ENCODE measurements at regions not wholly inside any gene's neighbourhood (a gene's known extent, or its start where the extent isn't known, plus 50 kb on each side); places are given as distances from the start of the nearest gene placed in this dataset.

DNA sequence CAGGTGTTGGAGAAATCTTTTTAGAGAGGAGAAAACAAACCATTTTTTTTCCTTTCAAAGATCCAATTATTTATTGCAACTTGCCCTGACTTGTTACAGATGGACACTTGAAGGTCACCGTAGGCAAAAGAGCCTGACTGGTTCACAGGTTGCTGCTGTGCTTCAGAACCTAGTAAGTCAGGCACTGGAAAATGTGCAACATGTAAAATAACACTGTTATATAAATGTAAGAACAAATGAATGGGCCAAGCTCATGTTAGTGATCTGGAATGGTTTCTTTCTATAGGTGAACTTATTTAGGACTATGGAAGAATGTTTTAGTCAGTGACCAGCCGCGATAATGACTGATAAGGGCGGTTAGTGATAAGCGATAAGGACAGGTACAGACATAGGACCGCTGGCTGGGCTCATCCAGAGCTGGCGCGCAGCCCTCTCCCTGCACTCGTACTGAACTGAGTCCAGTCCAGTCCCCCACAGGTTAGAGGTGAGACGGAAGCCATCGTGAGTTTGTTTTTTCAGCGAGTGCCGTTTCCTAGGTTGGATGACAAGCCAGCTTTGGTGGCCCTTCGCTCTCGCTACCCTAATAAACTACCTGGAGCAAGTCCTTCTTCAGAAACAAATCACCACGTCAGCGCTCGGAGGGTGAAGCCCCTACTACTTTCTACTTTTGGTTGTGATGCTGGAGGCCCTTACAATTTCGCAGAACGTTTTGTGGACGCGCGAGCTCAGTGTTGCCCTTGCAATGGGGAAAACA lies 94.4 kb upstream of the PRDM1 start:
- DNase-seq (ENCODE audit: low spot score), result peak; percentile 29

DNA sequence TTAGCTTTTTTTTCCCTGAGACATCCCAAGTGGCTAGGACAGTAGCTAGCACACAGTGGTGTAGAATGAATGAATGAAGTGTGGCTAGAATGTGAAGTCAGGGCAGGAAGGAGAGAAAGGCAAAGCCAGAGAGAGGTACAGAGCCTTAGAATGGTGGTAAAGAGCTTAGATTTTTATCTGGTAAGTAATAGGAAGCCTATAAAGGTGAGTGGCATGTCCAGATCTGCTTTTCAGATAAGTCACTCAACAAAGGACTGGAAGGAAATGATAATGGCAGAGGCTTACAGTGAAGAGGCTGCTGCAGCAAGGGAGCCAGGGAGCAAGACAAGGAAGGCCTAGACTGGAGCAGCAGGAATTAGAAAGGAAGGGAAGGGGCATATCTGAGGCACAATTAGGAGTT lies 96.0 kb upstream of the PRDM1 start:
- no peak for DNase-seq (ENCODE audit: low spot score)

DNA sequence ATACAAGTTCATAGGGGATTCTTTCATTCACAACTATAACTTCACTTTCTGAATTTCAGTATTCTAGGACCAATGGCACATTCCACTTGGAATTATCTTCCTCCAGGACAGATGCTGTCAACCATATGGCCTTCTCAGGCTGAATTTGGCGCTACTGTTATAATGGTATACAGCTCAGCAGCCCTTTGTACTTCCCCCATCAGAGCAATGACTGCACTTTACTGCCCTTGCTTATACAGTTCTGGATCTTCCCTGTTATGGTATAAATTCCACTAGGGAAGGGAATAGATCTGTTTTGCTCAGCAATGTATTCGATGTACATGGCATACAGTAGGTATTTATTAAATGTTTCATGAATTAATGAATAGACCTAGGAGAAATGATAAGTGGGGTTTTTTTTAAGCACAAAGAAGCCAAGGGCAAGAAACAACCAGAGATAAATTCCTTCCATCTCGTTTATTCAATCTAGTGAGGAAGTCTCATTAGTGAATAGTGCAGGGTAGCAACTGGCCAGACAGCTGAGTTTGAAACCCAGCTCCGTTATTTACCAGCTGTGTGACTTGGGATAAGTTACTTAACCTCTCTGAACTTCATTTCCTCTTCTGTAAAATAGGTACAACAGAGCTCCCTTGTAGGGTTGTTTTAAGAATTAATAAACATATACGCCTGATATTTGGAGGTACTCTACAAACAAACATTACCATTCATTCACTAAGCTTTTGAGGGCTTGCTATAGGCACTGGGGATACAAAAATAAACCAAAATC lies 97.1 kb upstream of the PRDM1 start:
- DNase-seq (ENCODE audit: low spot score), result no peak

DNA sequence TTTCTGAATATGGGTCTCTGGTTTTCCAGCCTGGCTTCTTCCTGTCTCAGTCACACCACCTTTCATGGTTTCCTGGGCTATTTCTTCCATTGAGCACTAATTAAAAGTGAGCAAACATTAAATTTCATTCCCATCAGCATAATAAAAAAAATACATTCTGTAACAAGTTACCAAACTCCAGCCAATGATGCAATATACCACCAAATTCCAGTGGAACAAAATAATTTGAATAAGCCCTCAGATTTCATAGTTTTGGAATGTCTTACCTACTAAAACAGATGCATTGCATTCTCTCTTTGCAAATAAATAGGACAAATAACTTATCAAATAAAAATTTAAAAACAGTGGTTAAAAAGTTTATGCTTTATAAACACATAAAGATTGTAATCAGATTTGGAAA lies 97.8 kb upstream of the PRDM1 start:
- DNase-seq (ENCODE audit: low spot score), result no peak

DNA sequence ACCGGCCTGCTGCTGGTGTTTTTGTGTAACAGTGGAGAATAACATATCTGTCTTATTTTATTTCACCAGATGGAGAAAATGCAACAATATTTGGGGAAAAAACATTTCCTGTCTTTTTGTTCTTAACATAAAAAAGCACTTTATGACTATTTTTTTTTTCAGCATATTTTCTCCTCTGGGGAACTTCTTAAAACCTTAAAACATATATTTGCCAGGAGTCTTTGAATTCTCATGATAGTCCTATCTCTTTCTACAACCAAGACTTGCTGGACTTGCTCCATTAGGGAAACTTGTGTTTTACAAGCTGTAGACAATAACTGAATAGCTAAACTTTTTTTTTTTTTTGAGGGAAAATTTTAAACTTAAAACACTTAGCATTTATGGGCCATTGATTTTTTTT lies 98.6 kb upstream of the PRDM1 start:
- DNase-seq (ENCODE audit: low spot score), result no peak

DNA sequence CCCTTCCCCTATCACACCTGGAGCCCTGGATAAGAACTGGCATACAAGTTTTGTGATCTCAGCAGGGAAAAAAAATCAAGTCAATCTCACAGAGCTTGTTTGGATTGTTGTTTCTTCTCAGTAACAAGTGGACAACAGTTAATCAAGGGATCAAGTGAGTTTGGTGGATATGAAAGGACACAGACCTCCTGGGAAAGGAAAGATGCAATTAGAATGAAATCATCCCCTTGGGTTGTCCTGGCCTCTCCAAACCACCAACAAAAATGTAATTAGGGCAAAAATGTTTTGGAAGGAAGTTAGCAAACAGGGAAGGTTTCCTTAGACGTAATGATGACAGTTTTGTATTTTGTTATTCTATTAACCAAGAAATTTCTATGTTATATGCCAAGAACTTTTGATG lies 99.1 kb upstream of the PRDM1 start:
- no peak for DNase-seq (ENCODE audit: low spot score)

DNA sequence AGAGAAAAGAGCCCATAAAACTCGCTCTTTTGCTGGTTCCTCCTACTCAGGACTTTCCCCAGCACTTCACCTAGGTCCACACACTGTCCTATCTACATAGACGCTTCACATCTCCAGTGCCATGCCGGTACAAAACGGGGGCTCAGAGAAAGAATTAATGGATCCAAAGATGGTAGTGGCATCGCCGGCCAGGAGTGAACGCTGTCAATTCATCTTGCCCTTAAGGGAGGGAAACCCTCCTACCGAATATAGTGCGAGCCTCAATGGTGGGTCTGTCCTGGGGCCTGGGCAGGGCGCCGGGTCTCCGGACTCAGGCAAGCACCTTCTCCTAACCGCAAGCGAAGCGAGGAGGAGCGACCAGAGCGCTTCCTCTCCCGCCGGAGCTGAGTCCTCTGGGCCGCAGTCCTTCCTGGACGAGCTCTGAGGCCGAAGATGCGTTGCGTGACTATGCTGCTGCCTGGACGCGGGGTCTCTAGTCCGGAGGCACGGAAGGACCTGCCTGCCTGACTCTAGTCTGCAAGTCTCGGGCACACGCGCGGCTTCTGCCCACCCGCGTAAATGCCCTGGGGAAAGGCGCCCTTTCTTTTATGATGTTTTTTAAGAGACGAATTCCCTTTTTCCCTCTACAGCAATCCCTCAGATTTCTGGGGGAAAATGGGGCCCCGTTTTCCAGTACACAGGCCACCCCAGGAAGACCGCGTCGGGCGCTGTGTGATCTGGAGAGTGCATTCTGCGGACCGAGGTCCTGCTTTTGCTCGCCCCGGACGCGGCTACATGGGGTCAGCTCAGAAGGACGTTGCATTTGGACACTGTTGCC lies 100.1 kb upstream of the PRDM1 start:
- DNase-seq (ENCODE audit: low spot score), result no peak

DNA sequence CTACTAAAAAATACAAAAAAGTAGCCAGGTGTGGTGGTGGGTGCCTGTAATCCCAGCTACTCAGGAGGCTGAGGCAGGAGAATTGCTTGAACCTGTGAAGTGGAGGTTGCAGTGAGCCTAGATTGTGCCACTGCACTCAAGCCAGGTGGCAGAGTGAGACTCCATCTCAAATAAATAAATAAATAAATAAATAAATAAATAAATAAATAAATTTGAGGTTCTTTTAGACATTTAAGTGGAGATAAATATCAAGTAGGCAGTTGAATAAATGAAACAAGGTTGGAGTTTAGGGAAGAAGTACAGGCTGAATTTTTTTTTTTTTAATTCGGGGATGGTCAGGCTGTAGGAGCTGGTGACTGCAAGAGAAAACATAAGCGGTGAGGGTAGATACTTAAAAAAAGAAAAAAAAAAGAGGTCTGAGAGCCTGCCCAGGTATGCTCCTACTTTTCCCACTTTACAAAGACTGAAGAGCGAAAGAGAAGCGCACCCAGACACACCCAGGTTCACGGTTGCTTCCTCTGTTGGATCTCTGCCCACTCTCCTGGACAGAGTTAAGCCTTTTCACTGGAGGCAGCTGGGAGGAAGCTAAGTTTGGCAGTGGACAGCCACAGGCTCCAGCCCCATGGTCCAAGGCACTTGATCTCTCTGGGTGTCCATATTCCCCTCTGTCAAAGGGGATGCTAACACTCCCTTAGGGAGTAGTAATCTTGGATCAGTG lies 100.9 kb upstream of the PRDM1 start:
- DNase-seq (ENCODE audit: low spot score), result no peak

DNA sequence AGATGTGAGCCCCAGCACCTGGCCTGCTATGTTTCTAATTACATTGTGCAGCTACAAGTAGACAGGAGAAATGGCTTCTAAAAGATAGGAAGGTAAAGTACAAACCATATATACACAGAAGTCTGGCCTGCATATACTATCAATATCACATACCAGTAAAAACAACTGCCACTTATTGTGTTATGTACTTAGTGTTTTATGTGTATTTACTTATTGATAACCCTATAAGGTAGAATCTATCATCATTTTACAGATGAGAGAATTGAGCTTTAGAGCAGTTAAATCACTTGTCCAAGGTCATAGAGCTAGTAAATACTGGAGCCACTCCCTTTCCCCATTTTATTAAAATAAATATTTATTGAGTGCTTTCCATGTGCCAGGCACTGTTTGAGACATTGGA lies 102.4 kb upstream of the PRDM1 start:
- no peak for DNase-seq (ENCODE audit: low spot score)

DNA sequence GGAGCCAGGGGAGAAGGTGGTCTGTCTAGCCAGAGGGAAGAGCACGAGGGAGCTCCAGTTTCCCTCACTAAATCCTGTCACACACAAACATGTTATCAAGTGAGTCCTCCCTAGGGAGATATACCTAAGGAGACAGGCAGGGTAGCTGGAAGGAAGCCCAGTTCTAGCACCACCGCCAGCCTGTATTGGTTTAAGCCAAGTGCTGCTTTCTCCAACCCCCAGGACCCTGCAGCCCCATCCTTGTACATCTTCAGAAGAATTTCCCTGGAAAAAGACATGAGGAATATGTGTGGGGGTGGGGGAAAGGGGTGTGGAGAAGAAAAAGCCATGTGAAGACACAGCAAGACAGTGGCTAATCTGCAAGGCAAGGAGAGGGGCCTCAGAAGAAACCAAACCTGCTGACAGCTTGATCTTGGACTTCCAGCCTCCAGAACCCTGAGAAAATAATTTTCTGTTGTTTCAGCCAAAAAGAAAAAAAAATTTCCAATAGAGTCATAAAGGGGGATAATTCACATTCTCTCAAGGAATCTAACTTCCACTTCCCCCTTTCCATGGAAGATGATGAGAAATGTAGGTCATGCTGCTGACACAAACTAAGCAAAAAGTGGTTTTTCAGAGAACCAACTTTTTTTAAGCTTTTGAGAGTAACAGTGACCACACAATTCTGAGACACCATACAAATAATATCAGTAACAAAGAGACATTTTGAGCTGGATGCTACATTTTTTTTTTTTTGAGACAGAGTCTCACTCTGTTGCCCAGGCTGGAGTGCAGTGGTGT lies 103.2 kb upstream of the PRDM1 start:
- DNase-seq (ENCODE audit: low spot score), result no peak

DNA sequence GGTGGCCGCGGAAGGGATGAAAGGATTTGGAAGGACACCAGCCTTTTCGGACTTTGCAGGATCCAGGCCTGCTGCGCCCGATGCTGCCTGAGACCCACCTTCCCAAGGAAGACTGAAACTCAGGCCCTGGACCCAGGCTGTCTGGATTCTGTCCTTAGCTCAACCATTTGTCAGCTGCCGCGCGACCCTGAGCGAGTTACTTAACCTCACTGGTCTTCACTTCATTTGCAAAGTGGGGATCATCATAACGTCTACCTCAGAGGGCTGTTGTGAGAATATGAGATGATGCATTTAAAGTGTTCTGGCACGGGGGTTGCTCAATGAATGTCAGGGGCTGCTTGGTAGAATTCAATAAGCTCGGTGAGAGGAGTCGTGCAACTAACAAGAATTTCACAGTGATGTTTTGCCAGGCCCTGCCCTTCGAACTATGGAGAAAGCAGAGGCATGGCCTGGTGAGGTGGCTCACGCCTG lies 104.2 kb upstream of the PRDM1 start:
- no peak for DNase-seq (ENCODE audit: low spot score)

DNA sequence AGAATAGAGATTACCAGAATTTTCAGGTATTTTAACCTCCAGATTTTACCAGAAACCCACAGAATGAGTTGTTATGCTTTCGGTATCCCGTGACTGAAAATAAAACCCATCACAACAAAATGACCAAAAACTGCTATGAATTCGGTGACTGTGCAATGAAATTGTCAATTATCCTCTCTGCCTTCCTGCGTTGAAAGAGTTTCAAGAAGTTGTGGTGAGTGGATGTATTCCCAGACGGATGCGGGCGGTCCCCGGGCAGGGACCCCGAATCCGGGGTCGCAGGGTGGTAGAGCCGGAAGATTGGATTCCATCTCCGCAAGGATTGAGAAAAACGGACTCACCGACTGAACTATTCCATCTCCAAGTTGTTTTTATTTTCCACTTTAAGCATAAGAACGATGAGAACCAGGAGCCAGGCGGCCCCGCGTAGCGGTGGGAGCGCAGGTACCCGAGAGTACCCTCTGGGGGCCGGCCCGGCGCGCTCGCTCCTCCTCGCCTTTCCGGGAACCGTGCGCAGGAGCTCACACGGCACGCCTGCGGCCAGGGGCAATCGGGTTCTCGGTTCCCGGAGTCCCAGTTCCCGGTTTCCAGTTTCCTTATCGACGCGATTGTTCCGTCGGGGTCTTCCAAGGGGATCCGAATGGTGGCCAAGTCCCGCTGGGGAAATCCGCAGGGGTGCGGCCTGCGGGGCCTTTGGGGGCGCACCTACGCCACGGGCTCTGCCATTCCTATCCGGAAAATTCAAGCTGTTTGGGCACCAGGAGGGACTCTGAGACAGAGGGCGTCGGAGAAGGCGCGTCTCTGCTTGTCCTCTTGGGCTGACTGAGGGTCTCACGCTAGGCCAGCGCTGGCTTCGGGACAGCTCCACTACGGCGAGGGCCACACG lies 104.9 kb upstream of the PRDM1 start:
- DNase-seq (ENCODE audit: low spot score), result no peak

DNA sequence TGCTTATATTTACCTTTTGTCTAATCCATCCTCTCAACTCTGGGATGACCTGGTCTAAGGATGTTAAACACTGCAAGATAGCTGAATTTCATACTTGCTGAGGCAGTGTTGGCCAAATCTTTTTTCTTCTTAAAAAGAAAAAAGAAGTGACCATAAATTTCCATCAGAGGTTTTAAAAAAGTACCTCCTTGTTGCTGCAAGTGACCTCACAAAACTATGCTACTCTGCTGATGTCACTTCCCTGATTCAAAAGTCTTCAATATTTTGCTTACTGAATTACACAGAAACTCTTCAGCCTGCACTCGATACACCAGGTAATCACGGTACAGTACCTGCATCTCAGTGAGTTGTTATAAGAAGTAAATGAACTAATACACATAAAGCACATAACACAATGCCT lies 107.2 kb upstream of the PRDM1 start:
- no peak for DNase-seq (ENCODE audit: low spot score)

DNA sequence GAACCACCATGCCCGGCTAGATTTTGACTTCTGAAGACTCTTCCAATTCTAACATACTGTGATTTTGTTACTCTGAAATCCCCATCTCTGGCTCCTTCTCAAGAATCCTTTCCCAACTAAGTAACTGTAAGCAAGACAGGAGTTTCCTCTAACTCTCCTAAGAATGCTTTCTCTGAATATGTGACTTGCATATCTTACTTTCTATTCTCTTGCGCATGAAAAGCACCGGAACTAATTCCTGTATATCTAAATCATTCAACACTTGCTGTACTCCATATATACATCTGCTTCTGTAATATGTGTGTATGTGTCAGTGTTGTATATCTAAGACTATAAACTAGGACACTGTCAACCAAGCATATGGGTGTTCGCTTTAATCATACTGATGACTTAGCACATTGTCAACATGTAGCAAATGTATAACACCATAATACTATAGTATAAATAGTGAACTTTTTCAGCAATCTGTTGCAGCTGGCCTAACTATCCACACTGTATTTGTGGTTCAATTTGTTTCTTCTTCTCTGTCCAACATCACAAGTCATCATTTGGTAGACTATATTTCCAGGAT lies 108.1 kb upstream of the PRDM1 start:
- no peak for DNase-seq (ENCODE audit: low spot score)

DNA sequence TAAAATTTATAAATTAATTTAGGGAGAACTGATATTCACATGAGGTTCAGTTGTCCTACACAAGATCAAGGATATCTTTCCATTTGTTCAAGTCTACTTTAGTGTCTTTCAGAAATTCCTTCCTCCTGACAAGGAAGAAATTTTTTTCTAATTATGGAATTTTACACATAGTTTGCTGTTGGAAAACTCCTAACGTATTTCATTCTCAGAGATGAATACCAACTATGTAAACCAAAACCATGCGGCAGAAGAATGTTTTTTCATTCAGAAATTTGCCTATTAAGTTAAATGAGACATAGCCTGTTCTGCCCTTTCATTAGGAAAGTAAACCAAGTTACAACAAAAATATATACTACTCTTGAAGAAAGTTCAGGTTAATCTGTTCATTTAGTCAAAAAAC lies 111.2 kb upstream of the PRDM1 start:
- DNase-seq (ENCODE audit: low spot score), result no peak

DNA sequence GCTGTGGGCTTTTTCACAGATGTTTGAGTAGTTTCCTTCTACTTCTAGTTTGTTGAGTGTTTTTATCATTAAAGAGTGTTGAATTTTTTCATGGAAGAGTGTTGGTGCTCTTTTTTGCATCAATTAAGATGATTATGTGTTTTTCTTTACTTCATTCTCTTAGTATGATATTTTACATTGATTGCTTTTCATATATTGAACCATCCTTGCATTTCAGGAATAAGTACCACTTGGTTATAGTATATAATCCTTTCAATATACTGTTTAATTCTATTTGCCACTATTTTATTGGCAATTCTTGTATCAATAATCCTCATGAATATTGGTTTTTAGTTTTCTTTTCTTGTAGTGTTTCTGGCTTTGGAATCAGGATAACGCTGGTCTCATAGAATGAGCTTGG lies 113.7 kb upstream of the PRDM1 start:
- no peak for DNase-seq (ENCODE audit: low spot score)

DNA sequence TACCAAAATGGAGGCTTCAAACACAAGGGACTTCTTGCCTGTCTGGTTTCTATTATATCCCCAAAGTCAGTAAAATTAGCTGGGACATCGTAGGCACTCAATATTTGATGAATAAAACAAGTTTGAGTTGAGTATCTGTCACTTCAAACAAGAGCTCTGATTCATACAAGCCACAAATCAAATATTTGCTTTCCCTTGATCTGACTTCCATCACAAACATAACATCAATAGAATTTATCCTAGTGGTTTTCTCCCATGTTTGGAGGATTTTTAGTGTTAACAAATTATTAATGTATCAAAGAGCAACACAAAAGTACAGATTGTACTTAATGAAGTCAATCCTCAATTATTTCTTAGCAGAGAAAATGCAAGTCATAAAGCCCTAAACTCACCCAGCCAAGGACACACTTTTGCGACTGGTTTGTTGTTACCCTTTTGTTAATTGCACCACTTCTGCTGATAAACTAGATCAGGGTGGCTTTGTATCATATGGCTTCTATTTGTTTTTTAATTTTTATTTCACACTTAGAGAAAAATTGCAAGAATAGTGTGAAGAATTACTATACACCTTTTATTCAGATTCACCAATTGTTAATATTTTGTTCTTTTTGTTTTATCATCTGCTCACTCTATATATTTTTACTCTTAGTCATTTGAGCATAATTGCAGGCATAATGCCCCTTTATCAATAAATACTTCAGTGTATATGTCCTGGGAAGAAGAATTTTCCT lies 117.4 kb upstream of the PRDM1 start:
- DNase-seq (ENCODE audit: low spot score), result no peak

DNA sequence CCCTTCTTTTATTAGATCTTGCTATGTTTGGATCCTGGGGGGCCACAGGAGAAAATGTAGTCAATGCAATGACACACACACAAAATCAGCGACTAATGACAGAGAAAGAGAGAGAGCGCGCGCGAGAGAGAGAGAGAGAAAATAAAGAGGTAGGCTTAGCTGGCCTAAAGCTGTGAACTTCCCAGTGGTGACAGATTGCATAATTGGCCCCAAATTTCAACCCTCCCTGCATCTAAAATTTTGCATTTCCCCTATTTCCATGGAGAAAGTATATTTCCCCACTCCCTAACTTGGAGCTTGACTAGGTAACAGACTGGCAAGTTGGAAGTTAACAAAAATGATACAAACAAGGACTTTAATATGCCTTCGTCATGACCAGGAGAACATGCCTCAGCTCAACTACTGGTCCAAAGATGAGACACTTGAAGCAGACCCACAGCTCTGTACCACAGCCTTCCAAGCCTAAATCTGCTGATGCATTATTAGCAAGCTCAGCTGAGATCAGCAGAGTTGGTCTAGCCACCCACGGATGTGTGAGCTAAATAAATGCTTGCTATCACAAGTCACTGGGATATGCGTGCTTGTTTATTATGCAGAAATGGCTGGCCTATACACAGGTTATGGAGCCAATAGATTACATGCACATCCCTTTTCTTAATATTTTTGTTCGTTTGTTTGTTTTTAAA lies 118.1 kb upstream of the PRDM1 start:
- DNase-seq (ENCODE audit: low spot score), result no peak
